ENCODE measurements at regions not wholly inside any gene's neighbourhood (a gene's known extent, or its start where the extent isn't known, plus 50 kb on each side); places are given as distances from the start of the nearest gene placed in this dataset.
A peak's percentile ranks its signal among the peaks of the same experiment; 100 is the strongest.

GRCh38 chr20:58081846-58082245 lies 146.6 kb downstream of the ANKRD60 start:
- ChIA-PET POLR2A (no interaction called here), CTCF (interaction anchor here (0.6 to 2.3 kb wide), 4 partner anchors 18 to 459 kb away, joined by 3 to 7 read pairs (median 4); no protein-coding TSS in a partner anchor)
- H3K36me3 ChIP-seq (ENCODE audit: control insufficient read depth in 2 of 2, extremely low read depth in 1 of 2, insufficient read depth in 2 of 2, low read length in 2 of 2) = no peaks in the 10 kb centered on the region
- TF ChIP-seq JUN (IDR thresholded peaks at IDR 0.05; ENCODE audit: borderline replicate concordance, insufficient read depth, insufficient read length, low read depth) = peak; percentile 18
- TF ChIP-seq FOS (IDR thresholded peaks at IDR 0.05; ENCODE audit: borderline replicate concordance, insufficient read depth, low read length) = peak; percentile 58
- no peak for TF ChIP-seq CTCF (IDR thresholded peaks at IDR 0.05; ENCODE audit: extremely low read depth in 1 of 2, insufficient read depth in 1 of 2, low read depth in 1 of 2, low read length in 2 of 2)
- peaks cover 19% of the 10 kb centered on the region for H3K4me1 ChIP-seq (ENCODE audit: control insufficient read depth, extremely low read depth, insufficient read depth, low read length)
- intact Hi-C loops (cut with micrococcal nuclease) = no loop called here
- DNase-seq (ENCODE audit: low read depth, low spot score) (peak; percentile 58), FAIRE-seq (peak; percentile 85)
- dilution Hi-C loops (cut with MboI; ENCODE audit: extremely low pct_ligation_motif_present, low sequenced_read_pairs) = loop anchor here (25.0 kb wide), 1 partner anchor 445 kb away; no protein-coding TSS in a partner anchor
- no peaks in the 10 kb centered on the region for H3K79me2 ChIP-seq (ENCODE audit: control insufficient read depth, insufficient read depth, low read length)
- H3K27me3 ChIP-seq (ENCODE audit: control insufficient read depth in 2 of 2, insufficient read depth in 2 of 2, low read length in 2 of 2) = no peaks in the 10 kb centered on the region
- H2AFZ ChIP-seq (ENCODE audit: low read depth, low read length) = peak overlapping the region; percentile 15
- H3K9me1 ChIP-seq (replicated peaks; ENCODE audit: control insufficient read depth, extremely low read depth, insufficient read depth, low read length) = no peaks in the 10 kb centered on the region
- no peaks in the 10 kb centered on the region for H4K20me1 ChIP-seq (replicated peaks; ENCODE audit: control insufficient read depth, extremely low read depth, insufficient read depth, low read length)
- H3K4me2 ChIP-seq (ENCODE audit: insufficient read depth, low read length) = no peak overlapping the region
- H3K27ac ChIP-seq (ENCODE audit: insufficient read depth, low read depth, low read length) = no peak overlapping the region
- no peak overlapping the region for H3K4me3 ChIP-seq (replicated peaks in 1 of 3; ENCODE audit: insufficient read depth in 1 of 3, low read depth in 1 of 3, low read length in 3 of 3)
- H3K9ac ChIP-seq (replicated peaks; ENCODE audit: extremely low read depth, insufficient read depth, low read length) = no peak overlapping the region
- H3K9me3 ChIP-seq (replicated peaks; ENCODE audit: control insufficient read depth, insufficient read depth, low read length) = no peaks in the 10 kb centered on the region
- no TSS peak for BruUV-seq (replicated peaks)

GRCh38 chr20:58078741-58079522 lies 149.5 kb downstream of the ANKRD60 start:
- peak overlapping the region; percentile 22 for H3K27ac ChIP-seq (ENCODE audit: insufficient read depth, low read depth, low read length)
- peak overlapping the region; percentile 64 for H3K4me2 ChIP-seq (ENCODE audit: insufficient read depth, low read length)
- POLR2A ChIA-PET = no interaction called here
- H3K36me3 ChIP-seq (ENCODE audit: control insufficient read depth in 2 of 2, extremely low read depth in 1 of 2, insufficient read depth in 2 of 2, low read length in 2 of 2) = no peaks in the 10 kb centered on the region
- intact Hi-C loops (cut with micrococcal nuclease) = no loop called here
- H3K79me2 ChIP-seq (ENCODE audit: control insufficient read depth, insufficient read depth, low read length) = no peaks in the 10 kb centered on the region
- peaks cover 45% of the 10 kb centered on the region for H3K4me1 ChIP-seq (ENCODE audit: control insufficient read depth, extremely low read depth, insufficient read depth, low read length)
- H2AFZ ChIP-seq (ENCODE audit: low read depth, low read length) = peak overlapping the region; percentile 64
- CTCF ChIA-PET = interaction anchor here (1.0 to 1.6 kb wide), 4 partner anchors 9 to 457 kb away, joined by 3 to 15 read pairs (median 5); partner anchors contain the start of gene PMEPA1
- H4K20me1 ChIP-seq (replicated peaks; ENCODE audit: control insufficient read depth, extremely low read depth, insufficient read depth, low read length) = no peaks in the 10 kb centered on the region
- BruUV-seq (replicated peaks) = no TSS peak
- H3K9ac ChIP-seq (replicated peaks; ENCODE audit: extremely low read depth, insufficient read depth, low read length) = no peak overlapping the region
- DNase-seq (ENCODE audit: low read depth, low spot score) (peak; percentile 71), FAIRE-seq (peak; percentile 97)
- no peak overlapping the region for H3K4me3 ChIP-seq (replicated peaks in 1 of 3; ENCODE audit: insufficient read depth in 1 of 3, low read depth in 1 of 3, low read length in 3 of 3)
- TF ChIP-seq GATA2 (IDR thresholded peaks at IDR 0.05; ENCODE audit: insufficient read depth, insufficient read length, low read depth, low read length) (peak; percentile 60), POLR2AphosphoS5 (IDR thresholded peaks at IDR 0.05; ENCODE audit: insufficient read depth, low read depth, low read length) (peak; percentile 16), EZH2 (IDR thresholded peaks at IDR 0.05; ENCODE audit: borderline replicate concordance, low read depth, low read length, severe bottlenecking) (no peak), FOS (IDR thresholded peaks at IDR 0.05; ENCODE audit: borderline replicate concordance, insufficient read depth, low read length) (peak; percentile 38)
- H3K27me3 ChIP-seq (ENCODE audit: control insufficient read depth in 2 of 2, insufficient read depth in 2 of 2, low read length in 2 of 2) = no peaks in the 10 kb centered on the region
- dilution Hi-C loops (cut with MboI; ENCODE audit: extremely low pct_ligation_motif_present, low sequenced_read_pairs) = loop anchor here (25.0 kb wide), 1 partner anchor 442 kb away; no protein-coding TSS in a partner anchor
- H3K9me3 ChIP-seq (replicated peaks; ENCODE audit: control insufficient read depth, insufficient read depth, low read length) = no peaks in the 10 kb centered on the region
- H3K9me1 ChIP-seq (replicated peaks; ENCODE audit: control insufficient read depth, extremely low read depth, insufficient read depth, low read length) = no peaks in the 10 kb centered on the region
